ENCODE measurements at regions not wholly inside any gene's neighbourhood (a gene's known extent, or its start where the extent isn't known, plus 50 kb on each side); places are given as distances from the start of the nearest gene placed in this dataset.

DNA sequence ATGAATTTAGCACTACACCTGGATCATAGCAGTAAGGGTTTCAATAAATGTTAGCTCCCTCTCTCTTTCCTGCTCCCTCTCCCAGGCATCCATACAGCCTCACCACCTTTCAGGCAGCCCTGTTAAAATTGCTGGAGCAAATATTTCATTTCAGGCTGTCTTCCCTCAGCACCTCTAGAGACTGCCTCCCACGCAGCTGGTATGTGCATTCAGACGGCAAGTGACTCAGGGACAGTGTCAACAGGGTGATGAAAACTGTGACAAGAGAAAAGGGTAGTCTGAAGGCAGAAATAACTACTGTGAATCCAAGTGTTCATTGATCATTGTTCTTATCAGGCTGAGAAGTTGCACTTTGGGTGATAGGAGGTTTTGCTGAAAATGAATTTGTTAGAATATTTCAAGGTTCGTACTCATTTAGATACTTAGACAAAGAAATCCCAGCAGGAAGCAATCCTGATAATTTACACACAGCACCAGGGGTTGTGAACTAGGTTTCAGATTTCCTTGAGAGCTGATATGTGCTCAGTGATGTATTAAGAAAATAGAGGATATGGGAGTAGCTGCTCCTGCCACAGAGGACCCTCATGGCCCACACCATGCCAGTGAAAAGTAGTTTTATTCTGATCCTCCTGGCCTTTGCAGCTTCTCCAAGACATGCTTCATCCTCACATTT lies 424.2 kb downstream of the FGF13 start:
- 38% methylated on average over 3 of the region's 3 CpGs; no CpG with 5 or more reads in 1 of the 2 experiments for whole genome bisulfite sequencing, 2 experiments (ENCODE audit: extremely low coverage in 1 of 2, insufficient coverage in 1 of 2, insufficient read length in 1 of 2, insufficient replicate concordance in 2 of 2, low coverage in 1 of 2, low lambda C conversion rate in 2 of 2, missing lambda C conversion rate in 1 of 2)
- peak; percentile 13 for FAIRE-seq
- H2BK120ac ChIP-seq (replicated peaks; ENCODE audit: low read depth, low read length), result no peak overlapping the region
- no peak overlapping the region for H3K27ac ChIP-seq (ENCODE audit: low read depth, low read length)
- H3K36me3 ChIP-seq (ENCODE audit: control insufficient read depth in 2 of 4, insufficient read depth in 4 of 4, low read length in 3 of 4), result no peaks in the 10 kb centered on the region
- no peak overlapping the region for H3K4ac ChIP-seq (replicated peaks; ENCODE audit: insufficient read length, low read depth, low read length)
- no peaks in the 10 kb centered on the region for H3K23me2 ChIP-seq (ENCODE audit: low read depth, low read length)
- H3K18ac ChIP-seq (ENCODE audit: extremely low read depth, low read length), result no peak overlapping the region
- peaks cover 0 to 4% of the 10 kb centered on the region in 2 experiments; a peak in 1 of 4 replicates for H3K9me3 ChIP-seq (ENCODE audit: insufficient read depth in 2 of 2, low read depth in 1 of 2, low read length in 1 of 2)
- H2BK20ac ChIP-seq (ENCODE audit: low read length), result no peak overlapping the region
- CTCF ChIA-PET (ENCODE audit: partially characterized antibody), result interaction anchor here (1.6 kb wide), 1 partner anchor 10 kb away, joined by 5 read pairs; no protein-coding TSS in a partner anchor
- peak overlapping the region in 1 of 2 experiments; percentile 21; a peak in 1 of 4 replicates for H3K4me2 ChIP-seq (ENCODE audit: insufficient read depth in 1 of 2, low read depth in 2 of 2, low read length in 2 of 2)
- no peaks in the 10 kb centered on the region for H4K20me1 ChIP-seq (replicated peaks in 1 of 2; ENCODE audit: control insufficient read depth in 1 of 2, insufficient read depth in 2 of 2, low read length in 2 of 2)
- no peak overlapping the region for H2AK5ac ChIP-seq (ENCODE audit: low read depth, low read length)
- H3K9ac ChIP-seq (replicated peaks in 1 of 4; ENCODE audit: extremely low read depth in 1 of 4, low read depth in 3 of 4, low read length in 3 of 4), result no peak overlapping the region
- no peak overlapping the region for H2AFZ ChIP-seq (ENCODE audit: low read length)
- no peak for DNase-seq (ENCODE audit: low read depth in 1 of 2, low spot score in 2 of 2)
- no peak overlapping the region for H2BK5ac ChIP-seq (ENCODE audit: low read depth, low read length)
- H3K79me1 ChIP-seq (ENCODE audit: low read depth, low read length), result no peaks in the 10 kb centered on the region
- no peak overlapping the region for H3K56ac ChIP-seq (replicated peaks; ENCODE audit: insufficient read length, low read depth, low read length)
- no peak overlapping the region for H4K5ac ChIP-seq (ENCODE audit: insufficient read length, low read depth, low read length)
- no peak overlapping the region for H2BK15ac ChIP-seq (ENCODE audit: low read length)
- H3K4me3 ChIP-seq (ENCODE audit: extremely low read depth in 1 of 4, insufficient read depth in 2 of 4, low read depth in 3 of 4, low read length in 4 of 4), result no peak overlapping the region
- H4K8ac ChIP-seq (ENCODE audit: extremely low read depth, insufficient read depth, low read length), result no peak overlapping the region
- H4K91ac ChIP-seq (replicated peaks; ENCODE audit: insufficient read length, low read length), result no peak overlapping the region
- peaks cover 0 to 9% (median 0%) of the 10 kb centered on the region in 4 experiments; a peak in 2 of 7 replicates for H3K4me1 ChIP-seq (replicated peaks in 1 of 4; ENCODE audit: control insufficient read depth in 3 of 4, insufficient read depth in 4 of 4, low read length in 3 of 4)
- no peaks in the 10 kb centered on the region for H3K79me2 ChIP-seq (ENCODE audit: control insufficient read depth in 1 of 2, insufficient read depth in 2 of 2, low read length in 2 of 2)
- POLR2A ChIA-PET (ENCODE audit: partially characterized antibody), result interaction anchor here (1.0 kb wide), 1 partner anchor 12 kb away, joined by 3 read pairs; no protein-coding TSS in a partner anchor
- no peak overlapping the region for H2BK12ac ChIP-seq (ENCODE audit: low read depth, low read length)
- H3K23ac ChIP-seq (ENCODE audit: insufficient read length), result no peak overlapping the region
- no peak overlapping the region for H3K14ac ChIP-seq (ENCODE audit: insufficient read length)
- H3K27me3 ChIP-seq (replicated peaks in 1 of 4; ENCODE audit: control insufficient read depth in 3 of 4, extremely low read depth in 1 of 4, insufficient read depth in 3 of 4, low read length in 3 of 4), result no peaks in the 10 kb centered on the region
- TF ChIP-seq CBX8 (IDR thresholded peaks at IDR 0.05; ENCODE audit: borderline replicate concordance, low read depth, low read length), result no peak
- TF ChIP-seq CTCF (IDR thresholded peaks at IDR 0.05; ENCODE audit: control extremely low read depth in 1 of 3, insufficient read depth in 1 of 3, low read depth in 1 of 3, low read length in 3 of 3), result no peak
- TF ChIP-seq MAX (IDR thresholded peaks at IDR 0.05), result no peak
- TF ChIP-seq FOSL1 (IDR thresholded peaks at IDR 0.05; ENCODE audit: insufficient read depth, low read depth, low read length), result no peak
- TF ChIP-seq ASH2L (IDR thresholded peaks at IDR 0.05; ENCODE audit: low read length), result no peak
- TF ChIP-seq EZH2 (IDR thresholded peaks at IDR 0.05; ENCODE audit: low read depth, low read length, severe bottlenecking), result no peak
- no peak for TF ChIP-seq EP300 (IDR thresholded peaks at IDR 0.05; ENCODE audit: borderline replicate concordance in 1 of 2, low read depth in 2 of 2, low read length in 2 of 2)
- no peak for TF ChIP-seq BCL11A (IDR thresholded peaks at IDR 0.05; ENCODE audit: low read depth in 2 of 2, low read length in 2 of 2)
- no peak for TF ChIP-seq CREB1 (IDR thresholded peaks at IDR 0.05)
- no peak for TF ChIP-seq KDM1A (IDR thresholded peaks at IDR 0.05; ENCODE audit: borderline replicate concordance, low read length)
